Endothelial cell of umbilical vein (primary cell): ENCODE measurements at regions not wholly inside any gene's neighbourhood (a gene's known extent, or its start where the extent isn't known, plus 50 kb on each side); places are given as distances from the start of the nearest gene placed in this dataset.

ENCODE experiments used
- BruUV-seq: library from RNA; stranded (reverse); fragments of 400-500 nt; replicated peaks from 2 replicates; lab custom pipeline; 2021; lab: Mats Ljungman, UMichigan
- CTCF ChIA-PET: fragments of 300-600, 350-600 bp; sonication (Branson Sonifier 250); formaldehyde crosslinking; loops from one replicate; lab custom pipeline; 2021; ENCODE audit warnings: antibody characterized with exemption, inconsistent platforms; lab: Charles Lee
- POLR2A ChIA-PET: fragments of 300-600, 350-600 bp; sonication (Branson Sonifier 250); formaldehyde crosslinking; loops from one replicate; lab custom pipeline; 2021; ENCODE audit warnings: antibody characterized with exemption, inconsistent platforms; lab: Charles Lee
- DNase-seq: peaks from one replicate; pipeline ENCODE4 v3.0.0-alpha.2; 2011; ENCODE audit warnings: low read depth, low spot score
- FAIRE-seq: peaks from 2 replicates; lab custom pipeline; 2011; peaks lifted over from hg19 to GRCh38; lab: Jason Lieb, UNC
- H2AFZ ChIP-seq: 2 replicates; pipeline ENCODE4 v1.6.0; 2012; ENCODE audit warnings: low read depth, low read length, control low read depth, inconsistent platforms
- H3K27ac ChIP-seq: 2 replicates; pipeline ENCODE4 v1.5.1; 2011; ENCODE audit warnings: low read depth, mild to moderate bottlenecking, control low read depth, low read length, moderate library complexity; ENCODE audit not compliant: insufficient read depth
- H3K27me3 ChIP-seq, 2 experiments: 2 replicates each; pipeline versions ENCODE4 v1.6.0 to v1.6.1; 2011; ENCODE audit warnings: low read length in 2 of 2, mixed read lengths in 1 of 2; ENCODE audit not compliant: control insufficient read depth in 2 of 2, insufficient read depth in 2 of 2
- H3K36me3 ChIP-seq, 2 experiments: 2 replicates in 1 of 2; 3 replicates in 1 of 2; pipeline ENCODE4 v1.5.1; 2011; ENCODE audit warnings: low read length in 2 of 2, mild to moderate bottlenecking in 1 of 2, moderate library complexity in 1 of 2; ENCODE audit not compliant: control insufficient read depth in 2 of 2, insufficient read depth in 2 of 2; ENCODE audit errors: extremely low read depth in 1 of 2
- H3K4me1 ChIP-seq: 3 replicates; pipeline ENCODE4 v1.5.1; 2011; ENCODE audit warnings: mild to moderate bottlenecking, low read length; ENCODE audit not compliant: control insufficient read depth, insufficient read depth; ENCODE audit errors: extremely low read depth
- H3K4me2 ChIP-seq: 2 replicates; pipeline ENCODE4 v1.6.1; 2011; ENCODE audit warnings: low read length, control low read depth, mixed read lengths; ENCODE audit not compliant: insufficient read depth
- H3K4me3 ChIP-seq, 3 experiments: fragments of 200-600 bp in 1 of 3; sonication (generic), shearing (Covaris generic) in 1 of 3; replicated peaks in 1 of 3; 2 replicates each; pipeline ENCODE4 v1.5.1; 2011 to 2016; ENCODE audit warnings: control low read depth in 3 of 3, low read length in 3 of 3, mild to moderate bottlenecking in 2 of 3, inconsistent platforms in 1 of 3, low read depth in 1 of 3, moderate library complexity in 1 of 3; ENCODE audit not compliant: insufficient read depth in 1 of 3
- H3K79me2 ChIP-seq: 2 replicates; pipeline ENCODE4 v1.6.0; 2012; ENCODE audit warnings: low read length, inconsistent platforms; ENCODE audit not compliant: control insufficient read depth, insufficient read depth
- H3K9ac ChIP-seq: replicated peaks from 2 replicates; pipeline ENCODE3; 2011; ENCODE audit warnings: low read length, control low read depth; ENCODE audit not compliant: insufficient read depth; ENCODE audit errors: extremely low read depth
- H3K9me1 ChIP-seq: replicated peaks from 3 replicates; pipeline ENCODE4 v1.6.0; 2011; ENCODE audit warnings: mild to moderate bottlenecking, low read length; ENCODE audit not compliant: control insufficient read depth, insufficient read depth; ENCODE audit errors: extremely low read depth
- H3K9me3 ChIP-seq: replicated peaks from 2 replicates; pipeline ENCODE4 v1.5.1; 2012; ENCODE audit warnings: low read length, inconsistent platforms; ENCODE audit not compliant: control insufficient read depth, insufficient read depth
- H4K20me1 ChIP-seq: replicated peaks from 2 replicates; pipeline ENCODE3; 2011; ENCODE audit warnings: mild to moderate bottlenecking, low read length; ENCODE audit not compliant: control insufficient read depth, insufficient read depth; ENCODE audit errors: extremely low read depth
- CTCF ChIP-seq, 2 donors: IDR thresholded peaks; 1 replicate in 1 of 2; 2 replicates in 1 of 2; pipeline ENCODE4 v1.5.1; 2011; ENCODE audit warnings: low read length in 2 of 2, mild to moderate bottlenecking in 2 of 2, moderate library complexity in 2 of 2, control low read depth in 1 of 2, inconsistent platforms in 1 of 2, low read depth in 1 of 2; ENCODE audit not compliant: insufficient read depth in 1 of 2; ENCODE audit errors: extremely low read depth in 1 of 2
- EZH2 ChIP-seq: IDR thresholded peaks from 2 replicates; pipeline ENCODE4 v1.6.1; 2012; ENCODE audit warnings: borderline replicate concordance, low read depth, mild to moderate bottlenecking, moderate library complexity, low read length, inconsistent platforms; ENCODE audit not compliant: severe bottlenecking
- FOS ChIP-seq: IDR thresholded peaks from 2 replicates; pipeline ENCODE4 v1.6.1; 2011; ENCODE audit warnings: mild to moderate bottlenecking, low read length, moderate library complexity, borderline replicate concordance; ENCODE audit not compliant: insufficient read depth
- GATA2 ChIP-seq: IDR thresholded peaks from 2 replicates; pipeline ENCODE4 v1.7.0; 2011; ENCODE audit warnings: low read depth, mild to moderate bottlenecking, moderate library complexity, mixed read lengths, low read length; ENCODE audit not compliant: insufficient read length, insufficient read depth
- JUN ChIP-seq: IDR thresholded peaks from 2 replicates; pipeline ENCODE4 v1.6.1; 2011; ENCODE audit warnings: borderline replicate concordance, low read depth; ENCODE audit not compliant: insufficient read length, insufficient read depth
- MAX ChIP-seq: IDR thresholded peaks from 2 replicates; pipeline ENCODE4 v1.6.1; 2011; ENCODE audit not compliant: insufficient read depth, insufficient read length
- MYC ChIP-seq: IDR thresholded peaks from one replicate; pipeline ENCODE4 v1.6.1; 2011; ENCODE audit warnings: mild to moderate bottlenecking, low read depth, low read length
- POLR2A ChIP-seq: IDR thresholded peaks from 2 replicates; pipeline ENCODE4 v1.6.1; 2012; ENCODE audit warnings: low read depth, mild to moderate bottlenecking, control low read depth, low read length
- POLR2AphosphoS5 ChIP-seq: IDR thresholded peaks from 2 replicates; pipeline ENCODE4 v1.6.1; 2012; ENCODE audit warnings: low read depth, mild to moderate bottlenecking, control low read depth, low read length, moderate library complexity; ENCODE audit not compliant: insufficient read depth
- dilution Hi-C: fragments of 300-500 bp; cut with MboI; formaldehyde crosslinking; loops from one replicate; pipeline ENCODE4 v1.15.0; 2019; ENCODE audit warnings: low sequenced_read_pairs; ENCODE audit not compliant: extremely low pct_ligation_motif_present
- intact Hi-C: fragments of 100-400 bp; cut with micrococcal nuclease; formaldehyde crosslinking; loops from one replicate; pipeline ENCODE4 v1.10.0; 2022

- H3K9ac ChIP-seq, result no peak overlapping the region
- no peaks in the 10 kb centered on the region for H4K20me1 ChIP-seq
- no peak overlapping the region for H3K4me3 ChIP-seq
- BruUV-seq, result no TSS peak
- H2AFZ ChIP-seq, result no peak overlapping the region
- no peaks in the 10 kb centered on the region for H3K79me2 ChIP-seq
- dilution Hi-C loops (no loop called here), intact Hi-C loops (no loop called here)
- H3K27me3 ChIP-seq, result no peaks in the 10 kb centered on the region
- FAIRE-seq (no peak), DNase-seq (peak; percentile 44)
- TF ChIP-seq JUN (peak; percentile 59), FOS (peak; percentile 87), POLR2AphosphoS5 (no peak), POLR2A (no peak)
- H3K4me2 ChIP-seq, result no peak overlapping the region
- CTCF ChIA-PET, result interaction anchor here (0.8 to 1.5 kb wide), 3 partner anchors 14 to 652 kb away, joined by 3 to 6 read pairs (median 3); no protein-coding TSS in a partner anchor
- H3K9me3 ChIP-seq, result no peaks in the 10 kb centered on the region
- peaks cover 9% of the 10 kb centered on the region for H3K4me1 ChIP-seq
- H3K36me3 ChIP-seq, result no peaks in the 10 kb centered on the region
- no peak overlapping the region for H3K27ac ChIP-seq
- H3K9me1 ChIP-seq, result no peaks in the 10 kb centered on the region
- POLR2A ChIA-PET, result no interaction called here
Observed at GRCh38 chr3:191792580-191792979, 331.6 kb downstream of the PYDC2 start.

- no TSS peak for BruUV-seq
- H3K9ac ChIP-seq, result no peak overlapping the region
- DNase-seq, result no peak
- no peaks in the 10 kb centered on the region for H3K79me2 ChIP-seq
- no peaks in the 10 kb centered on the region for H3K9me3 ChIP-seq
- no peak overlapping the region for H3K4me3 ChIP-seq
- dilution Hi-C loops (no loop called here), intact Hi-C loops (no loop called here)
- peaks cover 9% of the 10 kb centered on the region for H3K4me1 ChIP-seq
- TF ChIP-seq POLR2A (no peak), POLR2AphosphoS5 (no peak), CTCF (IDR thresholded peaks at IDR 0.05; ENCODE audit: extremely low read depth in 1 of 2, insufficient read depth in 1 of 2, low read depth in 1 of 2, low read length in 2 of 2) (no peak), GATA2 (no peak), EZH2 (no peak), MYC (no peak), FOS (no peak), MAX (no peak), JUN (no peak)
- FAIRE-seq, result no peak
- no peak overlapping the region for H3K4me2 ChIP-seq
- no peaks in the 10 kb centered on the region for H3K27me3 ChIP-seq
- no peak overlapping the region for H2AFZ ChIP-seq
- no peaks in the 10 kb centered on the region for H4K20me1 ChIP-seq
- H3K36me3 ChIP-seq, result no peaks in the 10 kb centered on the region
- no peak overlapping the region for H3K27ac ChIP-seq
- no peaks in the 10 kb centered on the region for H3K9me1 ChIP-seq
- CTCF ChIA-PET, result no interaction called here
- POLR2A ChIA-PET, result no interaction called here
Observed at GRCh38 chr3:191795196-191795595, 334.2 kb downstream of the PYDC2 start.
